GM19025 (cell line): ENCODE measurements at regions not wholly inside any gene's neighbourhood (a gene's known extent, or its start where the extent isn't known, plus 50 kb on each side); places are given as distances from the start of the nearest gene placed in this dataset.

Experiments used
- ATAC-seq: cut with Tn5 transposase; IDR thresholded peaks from one replicate; pipeline ENCODE4 v1.9.1; 2021; ENCODE audit warnings: mild to moderate bottlenecking, low read depth, moderate library complexity; ENCODE audit not compliant: unreplicated experiment

- ATAC-seq = no peak
Observed at GRCh38 chr10:131681122-131681521, 219.7 kb upstream of the PPP2R2D start.

- ATAC-seq = no peak
Observed at GRCh38 chr10:131681656-131682055, 219.2 kb upstream of the PPP2R2D start.

DNA sequence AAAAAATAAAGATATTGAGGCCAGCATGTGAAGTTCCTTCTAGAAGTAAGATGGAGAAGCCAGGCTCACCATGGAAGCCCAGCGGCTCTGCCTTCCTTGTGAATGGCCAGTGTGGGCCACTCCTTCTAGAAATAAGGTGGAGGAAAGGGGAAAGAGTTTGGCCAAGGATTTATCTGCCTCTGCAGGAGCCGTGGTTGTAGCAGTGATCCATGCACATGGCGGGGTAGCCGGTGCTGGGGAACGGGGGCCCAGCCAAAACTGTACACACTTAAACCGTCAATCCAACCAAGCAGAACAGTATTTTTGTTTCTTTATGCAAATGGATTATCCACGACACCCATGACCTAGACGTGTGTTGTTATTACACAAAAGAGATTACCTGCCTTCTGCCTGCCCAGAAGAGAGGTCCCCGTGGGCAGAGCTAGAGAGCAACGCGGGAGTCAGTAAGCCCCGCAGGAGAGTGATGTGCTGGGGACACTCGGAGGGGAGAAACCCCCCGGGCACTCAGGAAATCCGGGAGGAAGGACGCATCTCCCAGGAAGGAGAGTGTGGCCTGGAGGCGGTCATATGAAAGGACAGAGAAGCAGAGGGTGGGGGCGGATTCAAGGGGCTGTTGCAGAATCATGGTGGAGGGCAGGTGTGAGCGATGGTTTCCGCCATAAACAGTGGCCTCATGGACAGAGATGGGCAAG is 218.4 kb upstream of the PPP2R2D start:
- ATAC-seq = no peak

DNA sequence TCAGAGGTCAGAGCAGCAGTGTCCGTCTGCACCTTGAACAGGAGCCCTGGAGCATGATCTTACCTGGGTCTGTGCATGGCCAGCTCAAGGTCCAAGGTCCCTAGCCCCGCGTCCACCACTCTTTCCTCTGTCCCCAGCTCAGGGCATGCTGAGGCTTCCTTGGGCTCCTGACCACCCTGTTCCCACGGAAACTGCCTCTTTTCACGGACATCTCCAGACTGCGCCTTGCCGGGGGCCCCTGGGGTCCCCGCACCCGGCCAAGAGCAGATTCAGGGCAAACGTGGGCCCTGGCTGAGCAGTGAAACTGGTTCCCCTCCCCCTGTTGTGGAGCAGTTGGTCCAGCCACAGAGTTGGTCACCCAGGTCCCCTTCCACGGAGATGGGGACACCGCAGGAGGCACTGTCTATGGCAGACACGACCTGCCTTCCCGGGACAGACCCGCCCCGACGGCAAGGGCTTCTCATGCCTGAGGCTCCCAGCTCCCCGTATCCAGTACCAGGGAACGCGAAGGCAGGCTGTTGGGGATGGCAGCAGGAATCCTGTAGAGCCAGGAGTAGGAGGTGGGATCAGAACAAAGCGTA is 217.4 kb upstream of the PPP2R2D start:
- no peak for ATAC-seq

DNA sequence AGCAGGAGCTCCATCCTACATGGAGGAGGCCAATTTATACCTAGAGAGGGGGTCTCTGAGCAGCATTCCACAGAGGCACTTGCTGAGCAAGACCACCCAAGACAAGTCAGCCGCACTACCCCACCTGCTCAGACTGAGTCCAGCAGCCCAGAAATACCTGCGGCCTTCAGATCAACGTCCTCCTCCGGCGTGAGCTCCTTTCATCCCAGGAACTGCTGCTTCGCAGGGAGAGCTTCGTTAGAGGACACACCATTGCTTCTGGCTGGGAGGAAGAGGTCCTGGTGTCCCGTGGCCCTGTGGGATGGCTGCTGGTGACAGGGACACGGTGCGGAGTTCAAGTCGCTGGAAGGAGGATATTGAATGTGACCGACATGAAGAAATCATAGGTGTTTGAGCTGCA is 216.9 kb upstream of the PPP2R2D start:
- ATAC-seq = no peak

- ATAC-seq = no peak
Observed at GRCh38 chr10:131685007-131685406, 215.8 kb upstream of the PPP2R2D start.

DNA sequence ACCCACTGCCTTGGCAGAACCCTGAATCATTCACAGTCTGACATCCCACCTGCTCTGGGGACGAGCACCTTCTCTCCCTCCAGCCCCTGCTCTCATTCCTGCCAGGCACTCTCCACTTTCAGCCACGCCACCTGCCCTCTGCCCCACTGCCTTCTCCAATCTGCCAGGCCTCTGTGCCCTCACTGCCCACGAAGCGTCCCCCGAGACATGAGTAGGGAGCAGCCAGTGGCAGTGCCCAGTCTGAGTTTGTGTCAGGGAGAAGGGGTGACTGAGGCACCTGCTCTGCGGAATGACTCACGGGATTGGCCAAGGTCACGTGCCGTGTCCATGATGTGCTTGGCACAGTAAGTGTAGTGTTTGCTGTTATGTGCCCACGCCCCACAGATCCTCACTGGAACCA is 215.2 kb upstream of the PPP2R2D start:
- ATAC-seq = no peak

GRCh38 chr10:131686781-131687420 is 213.9 kb upstream of the PPP2R2D start:
- ATAC-seq = no peak

DNA sequence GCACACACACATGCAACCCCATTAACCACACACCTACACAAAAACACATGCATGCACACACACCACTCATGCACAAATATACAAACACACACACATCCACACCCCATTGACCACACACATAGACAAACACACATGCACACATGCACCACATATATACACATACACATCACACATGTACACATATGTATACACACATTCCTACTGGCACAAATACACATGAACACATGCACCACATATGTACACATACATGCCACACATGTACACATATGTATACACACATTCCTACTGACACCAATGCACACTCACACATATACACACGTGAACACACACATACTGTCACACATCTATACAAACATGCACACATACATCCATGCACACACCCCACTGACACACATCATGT is 212.5 kb upstream of the PPP2R2D start:
- no peak for ATAC-seq

GRCh38 chr10:131689016-131689415 is 211.8 kb upstream of the PPP2R2D start:
- no peak for ATAC-seq

DNA sequence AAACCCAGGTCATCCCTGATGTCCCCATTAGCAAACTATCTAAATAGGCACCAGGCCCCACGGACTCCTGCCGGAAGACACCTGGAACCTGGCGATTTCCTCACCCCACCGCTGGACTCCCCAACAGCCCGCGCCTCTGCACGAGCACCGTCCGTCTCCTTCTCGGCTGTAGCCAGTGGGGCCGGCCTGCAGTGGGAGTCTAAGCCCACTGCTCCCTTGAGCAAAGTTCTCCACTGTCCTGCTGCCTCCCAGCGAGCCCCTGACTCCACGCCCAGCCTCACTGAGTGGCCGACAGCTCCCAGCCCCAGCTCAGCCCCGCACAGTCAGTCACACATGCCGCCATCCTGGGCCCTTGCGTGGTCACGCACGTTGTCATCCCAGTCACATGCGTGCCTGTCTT is 211.3 kb upstream of the PPP2R2D start:
- no peak for ATAC-seq

- no peak for ATAC-seq
Observed at GRCh38 chr10:131689954-131690757, 210.7 kb upstream of the PPP2R2D start.

GRCh38 chr10:131690805-131691239 is 210.0 kb upstream of the PPP2R2D start:
- ATAC-seq = no peak

DNA sequence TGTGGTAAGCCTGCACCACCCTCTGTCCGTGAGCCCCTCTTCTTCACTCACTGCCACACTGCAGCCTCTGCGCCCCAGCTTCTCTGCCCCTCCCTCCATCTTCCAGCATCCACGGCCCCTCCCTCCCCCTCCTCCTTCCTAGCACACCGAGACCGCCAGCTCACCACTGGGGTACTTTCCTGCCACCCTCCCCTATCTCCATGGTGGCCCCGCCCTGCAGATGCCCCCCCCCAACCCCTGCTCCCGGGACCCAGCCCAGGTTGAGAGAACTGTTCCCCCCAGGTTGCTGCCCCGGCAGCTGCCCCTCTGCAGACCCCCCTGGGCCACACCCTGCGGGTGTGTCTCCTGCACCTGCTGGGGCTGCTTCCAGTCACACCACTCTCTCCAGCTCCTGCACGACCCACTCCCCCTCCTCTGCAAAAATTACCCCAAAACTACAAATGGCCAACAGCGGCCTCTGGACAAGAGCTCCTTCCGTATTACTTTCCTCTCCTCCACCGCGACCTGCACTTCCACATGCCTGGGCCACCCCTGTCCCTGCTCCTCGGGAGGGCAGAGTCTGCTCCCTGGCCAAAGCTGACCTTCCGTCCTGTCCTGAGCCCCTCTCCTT is 209.2 kb upstream of the PPP2R2D start:
- no peak for ATAC-seq

- ATAC-seq = no peak
Observed at GRCh38 chr10:131692176-131692575, 208.6 kb upstream of the PPP2R2D start.

- no peak for ATAC-seq
Observed at GRCh38 chr10:131692686-131693334, 208.0 kb upstream of the PPP2R2D start.

GRCh38 chr10:131693766-131694165 is 207.0 kb upstream of the PPP2R2D start:
- ATAC-seq = no peak

DNA sequence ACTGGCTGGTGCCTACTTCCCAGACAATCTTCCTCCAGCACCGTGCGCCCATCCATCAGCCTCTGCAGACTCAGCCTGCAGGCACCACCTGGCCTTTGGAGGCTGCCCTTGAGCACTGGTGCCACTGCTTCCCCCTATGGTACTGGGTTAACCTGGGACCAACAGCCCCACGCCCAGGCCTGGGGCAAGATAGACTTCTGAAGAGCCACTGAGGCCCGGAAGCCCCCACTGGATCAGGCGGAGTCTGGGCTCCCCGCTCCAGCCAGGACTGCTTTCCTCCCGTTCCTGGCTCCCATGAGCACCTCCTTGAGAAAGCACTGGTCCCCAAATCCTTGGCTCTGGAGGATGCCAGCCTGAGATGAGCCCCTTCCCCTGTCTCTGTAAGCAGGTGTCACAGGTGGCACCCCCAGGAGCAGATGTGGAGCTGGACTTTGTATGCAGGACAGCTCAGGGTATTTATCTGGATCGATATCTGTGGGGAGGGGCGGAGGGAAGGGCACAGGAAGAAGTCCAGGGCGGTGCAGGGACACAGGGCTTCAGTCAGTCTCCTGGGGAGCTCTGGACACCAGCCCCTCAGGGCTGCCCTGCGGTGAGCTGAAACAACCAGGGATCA is 206.5 kb upstream of the PPP2R2D start:
- no peak for ATAC-seq

DNA sequence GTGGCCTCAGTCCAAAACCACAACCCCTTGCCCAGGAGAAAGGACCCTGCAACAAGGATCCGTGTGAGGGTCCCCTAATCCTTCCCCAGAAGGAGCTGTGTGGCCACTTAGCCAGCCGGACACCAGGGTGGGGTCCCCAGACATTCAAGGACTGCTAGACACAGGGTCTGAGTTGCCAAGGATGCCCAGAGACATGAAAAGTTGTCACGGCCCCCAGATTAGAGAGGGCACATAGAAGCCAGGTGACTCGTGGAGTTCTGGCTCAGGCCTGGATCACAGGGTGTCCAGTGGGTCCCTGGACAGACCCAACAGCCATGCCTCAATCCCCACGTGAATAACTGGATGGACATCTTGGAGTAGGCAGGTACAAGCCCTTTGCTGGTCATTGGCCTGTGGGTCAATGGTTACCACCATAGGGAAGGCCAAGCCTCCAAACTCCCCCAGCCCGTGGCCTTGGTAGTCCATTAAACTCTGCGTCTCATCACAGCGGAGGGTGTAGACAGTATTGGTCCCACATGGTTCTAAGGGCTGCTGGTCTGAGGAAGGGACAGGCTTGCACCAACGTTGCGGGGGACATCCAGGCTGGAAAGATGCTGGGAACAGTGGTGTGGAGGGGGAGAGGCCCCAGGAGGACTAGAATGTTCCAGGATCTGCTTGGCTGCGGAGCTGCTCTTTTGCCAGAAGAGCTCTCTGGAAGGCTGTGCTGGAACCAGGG is 205.9 kb upstream of the PPP2R2D start:
- ATAC-seq = no peak
